GM12872 (cell line): ENCODE measurements at regions not wholly inside any gene's neighbourhood (a gene's known extent, or its start where the extent isn't known, plus 50 kb on each side); places are given as distances from the start of the nearest gene placed in this dataset.

Experiments used
- TF ChIP-seq, protein P1 (sequence below): IDR thresholded peaks from 3 replicates; pipeline ENCODE4 v1.5.1; 2011; ENCODE audit warnings: low read depth, mild to moderate bottlenecking, low read length, moderate library complexity; ENCODE audit not compliant: insufficient read depth

DNA sequence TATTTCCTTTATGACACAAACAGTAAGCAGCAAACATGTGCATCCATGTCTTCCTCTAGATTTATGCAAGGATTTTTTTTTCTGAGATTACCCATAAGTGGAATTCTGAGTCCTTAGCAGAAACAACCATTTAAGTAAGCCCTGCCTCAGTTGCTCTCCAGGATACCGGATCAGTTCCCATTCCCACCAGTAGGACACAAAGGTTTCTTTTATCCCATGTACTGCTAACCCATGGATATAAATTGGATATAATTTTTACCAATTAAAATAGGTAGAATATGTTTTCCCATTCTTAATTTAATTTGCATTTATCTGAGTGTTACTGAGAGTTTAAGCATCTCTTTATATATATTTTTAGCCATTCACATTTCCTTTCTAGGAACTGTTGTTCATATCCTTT, 280.9 kb downstream of the FGFR2 start:
- TF ChIP-seq, protein P1, sequence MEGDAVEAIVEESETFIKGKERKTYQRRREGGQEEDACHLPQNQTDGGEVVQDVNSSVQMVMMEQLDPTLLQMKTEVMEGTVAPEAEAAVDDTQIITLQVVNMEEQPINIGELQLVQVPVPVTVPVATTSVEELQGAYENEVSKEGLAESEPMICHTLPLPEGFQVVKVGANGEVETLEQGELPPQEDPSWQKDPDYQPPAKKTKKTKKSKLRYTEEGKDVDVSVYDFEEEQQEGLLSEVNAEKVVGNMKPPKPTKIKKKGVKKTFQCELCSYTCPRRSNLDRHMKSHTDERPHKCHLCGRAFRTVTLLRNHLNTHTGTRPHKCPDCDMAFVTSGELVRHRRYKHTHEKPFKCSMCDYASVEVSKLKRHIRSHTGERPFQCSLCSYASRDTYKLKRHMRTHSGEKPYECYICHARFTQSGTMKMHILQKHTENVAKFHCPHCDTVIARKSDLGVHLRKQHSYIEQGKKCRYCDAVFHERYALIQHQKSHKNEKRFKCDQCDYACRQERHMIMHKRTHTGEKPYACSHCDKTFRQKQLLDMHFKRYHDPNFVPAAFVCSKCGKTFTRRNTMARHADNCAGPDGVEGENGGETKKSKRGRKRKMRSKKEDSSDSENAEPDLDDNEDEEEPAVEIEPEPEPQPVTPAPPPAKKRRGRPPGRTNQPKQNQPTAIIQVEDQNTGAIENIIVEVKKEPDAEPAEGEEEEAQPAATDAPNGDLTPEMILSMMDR: no peak

DNA sequence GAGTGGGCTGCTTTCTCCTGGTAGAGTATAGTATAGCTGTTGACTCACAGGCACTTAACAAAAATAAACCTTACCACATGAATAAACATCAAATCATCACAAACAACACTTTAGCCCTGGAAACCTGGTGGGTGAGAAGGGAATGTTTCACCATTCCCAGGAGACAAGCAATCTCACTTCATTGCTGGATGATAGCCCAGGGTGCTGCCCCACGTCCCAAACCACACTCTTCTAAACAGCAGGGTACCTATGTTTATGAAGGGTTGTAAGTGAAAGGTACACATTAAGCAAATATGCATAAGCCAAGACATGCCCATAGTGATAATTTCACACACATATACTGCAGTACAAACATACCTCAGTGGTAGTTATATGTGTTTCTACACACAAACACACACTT, 276.2 kb downstream of the FGFR2 start:
- TF ChIP-seq, protein P1: no peak

DNA sequence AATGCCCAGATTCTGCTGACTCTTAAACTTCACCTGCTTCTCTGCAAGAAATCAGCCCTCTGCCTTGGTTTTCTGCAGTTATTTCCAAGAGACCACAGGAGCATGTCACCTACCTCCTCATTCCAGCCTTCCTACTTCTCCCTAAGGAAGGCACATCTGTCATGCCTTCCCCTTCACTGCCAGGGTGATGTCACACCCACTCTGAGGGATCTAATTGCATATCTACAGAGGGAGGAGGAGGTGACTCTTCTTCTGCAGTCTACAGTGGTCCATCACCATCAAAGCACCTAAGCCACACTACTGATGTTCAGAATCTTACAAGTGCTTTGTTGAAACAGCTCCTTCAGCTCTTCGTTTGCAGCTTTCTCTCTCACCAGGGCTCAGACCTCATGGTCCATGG, 275.5 kb downstream of the FGFR2 start:
- TF ChIP-seq, protein P1: no peak

DNA sequence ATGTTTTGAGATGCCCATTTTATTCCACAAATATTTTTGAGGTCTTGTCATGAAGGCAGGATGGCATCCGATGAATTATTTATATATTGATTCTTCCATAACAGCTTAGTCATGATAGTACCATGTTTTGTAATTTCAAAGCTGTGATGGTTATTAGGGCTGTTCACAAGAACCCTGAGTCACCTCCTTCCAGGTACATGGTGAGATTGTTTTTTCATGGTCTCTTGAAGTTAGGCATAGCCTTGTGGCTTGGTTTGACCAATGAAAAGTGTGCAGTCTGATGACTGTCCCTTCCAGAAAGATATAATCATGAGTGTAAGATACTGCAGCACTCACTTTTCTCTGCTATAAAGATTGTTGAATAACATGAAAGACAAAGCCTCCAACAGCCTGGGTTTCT, 274.8 kb downstream of the FGFR2 start:
- TF ChIP-seq, protein P1: no peak

DNA sequence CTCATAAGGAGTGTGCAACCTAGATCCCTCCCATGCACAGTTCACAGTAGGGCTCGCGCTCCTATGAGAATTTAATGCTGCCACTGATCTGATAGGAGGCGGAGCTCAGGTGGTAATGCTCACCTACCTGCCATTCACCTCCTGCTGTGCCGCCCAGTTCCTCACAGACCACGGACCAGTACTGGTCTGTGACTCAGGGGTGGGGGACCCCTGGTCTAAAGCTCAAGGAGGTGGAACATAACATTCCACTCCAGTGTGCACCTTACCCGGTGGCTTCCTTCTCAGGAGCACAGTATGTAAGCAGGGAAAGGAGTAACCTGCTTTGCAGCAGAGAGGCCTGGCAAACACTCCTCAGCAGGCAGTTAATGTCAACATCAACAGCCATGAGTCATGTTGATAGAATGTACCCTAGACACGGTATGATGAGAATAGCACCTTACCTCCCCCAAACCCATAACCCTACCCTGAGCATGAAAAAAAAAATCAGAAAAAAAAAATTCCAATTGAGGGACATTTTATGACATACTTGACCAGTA, 273.5 kb downstream of the FGFR2 start:
- TF ChIP-seq, protein P1: no peak

DNA sequence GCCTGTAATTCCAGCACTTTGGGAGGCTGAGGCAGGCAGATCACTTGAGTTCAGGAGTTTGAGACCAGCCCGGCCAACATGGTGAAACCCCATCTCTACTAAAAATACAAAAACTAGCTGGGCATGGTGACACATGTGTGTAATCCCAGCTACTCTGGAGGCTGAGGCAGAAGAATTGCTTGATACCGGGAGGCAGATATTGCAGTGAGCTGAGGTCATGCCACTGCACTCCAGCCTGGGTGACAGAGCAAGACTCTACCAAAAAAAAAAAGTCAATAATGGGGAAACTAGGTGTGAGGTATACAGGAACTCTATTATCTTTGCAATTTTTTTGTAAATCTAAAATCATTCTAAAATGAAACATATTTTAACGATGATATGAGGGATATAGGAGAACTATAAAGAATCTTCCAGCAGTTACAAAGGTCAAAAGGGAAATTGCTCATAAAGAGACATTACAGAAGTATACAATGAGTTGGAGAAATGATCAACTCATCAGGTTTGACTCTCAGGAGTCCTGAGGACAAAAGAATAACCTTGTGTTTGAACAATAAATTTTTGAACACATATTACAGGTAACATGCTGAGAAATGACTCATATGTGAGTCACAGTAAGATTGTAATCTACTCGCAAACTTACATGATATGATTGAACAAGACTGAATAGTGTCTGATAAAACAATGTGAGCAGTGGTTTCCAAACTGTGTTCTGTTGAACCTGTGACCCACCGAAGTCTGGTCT, 272.6 kb downstream of the FGFR2 start:
- TF ChIP-seq, protein P1: no peak

DNA sequence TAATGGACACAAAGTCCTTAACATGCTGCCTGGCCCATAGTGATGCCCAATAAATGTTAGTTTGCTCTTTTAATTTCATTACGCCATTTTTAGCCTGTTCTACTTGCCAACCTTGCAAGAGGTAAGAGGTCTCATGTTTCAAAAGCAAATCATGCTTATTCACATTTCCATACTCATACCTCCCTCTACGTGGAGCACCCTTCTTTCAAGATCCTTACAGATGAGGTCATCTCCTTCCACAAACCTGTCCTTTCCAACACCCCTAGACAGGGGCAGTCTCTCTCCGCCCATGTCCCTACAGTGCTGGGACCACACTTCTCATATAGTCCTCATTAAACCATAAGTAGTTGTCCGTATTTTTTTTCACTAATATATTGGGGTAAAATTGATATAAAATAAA, 271.3 kb downstream of the FGFR2 start:
- TF ChIP-seq, protein P1: no peak
